ENCODE measurements at regions not wholly inside any gene's neighbourhood (a gene's known extent, or its start where the extent isn't known, plus 50 kb on each side); places are given as distances from the start of the nearest gene placed in this dataset.

DNA sequence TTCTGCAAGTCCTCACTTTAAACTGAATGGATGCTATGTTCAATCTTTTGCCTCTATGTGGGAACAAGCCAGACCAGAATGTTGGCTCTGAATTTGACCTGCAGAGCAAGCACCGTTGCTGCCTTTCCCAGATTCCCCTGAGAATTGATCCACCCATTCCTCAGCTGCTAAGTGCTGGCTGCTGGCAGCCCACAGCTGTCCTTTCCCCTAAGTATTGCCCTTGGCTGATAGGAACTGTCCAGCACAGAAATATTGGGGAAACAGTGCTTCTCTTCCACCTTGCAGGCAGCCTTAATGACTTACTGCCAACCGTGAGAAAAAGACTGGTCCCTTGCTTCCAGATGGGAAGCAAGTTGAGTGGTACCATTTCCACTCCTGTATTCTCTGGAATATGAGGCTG, 475.9 kb downstream of the PDHA2 start:
- no peaks in the 10 kb centered on the region for H4K20me1 ChIP-seq (replicated peaks; ENCODE audit: insufficient read depth)
- Mint-ChIP-seq H3K9me3 (no peaks in the 10 kb centered on the region), H3K36me3 (ENCODE audit: low read depth) (no peaks in the 10 kb centered on the region), H3K27me3 (ENCODE audit: insufficient read depth, low read depth, poor library complexity) (no peaks in the 10 kb centered on the region), H3K4me1 (peaks cover 8% of the 10 kb centered on the region; the same call in 2 of the 3 replicates), H3K27ac (no peak overlapping the region), H3K4me3 (no peak overlapping the region)
- no peaks in the 10 kb centered on the region for H3K79me2 ChIP-seq (replicated peaks; ENCODE audit: insufficient read depth)
- no peaks in the 10 kb centered on the region for H3F3A ChIP-seq (replicated peaks; ENCODE audit: low read depth)
- TF ChIP-seq, protein P1, sequence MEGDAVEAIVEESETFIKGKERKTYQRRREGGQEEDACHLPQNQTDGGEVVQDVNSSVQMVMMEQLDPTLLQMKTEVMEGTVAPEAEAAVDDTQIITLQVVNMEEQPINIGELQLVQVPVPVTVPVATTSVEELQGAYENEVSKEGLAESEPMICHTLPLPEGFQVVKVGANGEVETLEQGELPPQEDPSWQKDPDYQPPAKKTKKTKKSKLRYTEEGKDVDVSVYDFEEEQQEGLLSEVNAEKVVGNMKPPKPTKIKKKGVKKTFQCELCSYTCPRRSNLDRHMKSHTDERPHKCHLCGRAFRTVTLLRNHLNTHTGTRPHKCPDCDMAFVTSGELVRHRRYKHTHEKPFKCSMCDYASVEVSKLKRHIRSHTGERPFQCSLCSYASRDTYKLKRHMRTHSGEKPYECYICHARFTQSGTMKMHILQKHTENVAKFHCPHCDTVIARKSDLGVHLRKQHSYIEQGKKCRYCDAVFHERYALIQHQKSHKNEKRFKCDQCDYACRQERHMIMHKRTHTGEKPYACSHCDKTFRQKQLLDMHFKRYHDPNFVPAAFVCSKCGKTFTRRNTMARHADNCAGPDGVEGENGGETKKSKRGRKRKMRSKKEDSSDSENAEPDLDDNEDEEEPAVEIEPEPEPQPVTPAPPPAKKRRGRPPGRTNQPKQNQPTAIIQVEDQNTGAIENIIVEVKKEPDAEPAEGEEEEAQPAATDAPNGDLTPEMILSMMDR (conservative IDR thresholded peaks at IDR 0.05; ENCODE audit: low read depth in 2 of 2): no peak
- TF ChIP-seq NANOG (IDR thresholded peaks at IDR 0.05; ENCODE audit: borderline replicate concordance): no peak
- TF ChIP-seq, protein P2, sequence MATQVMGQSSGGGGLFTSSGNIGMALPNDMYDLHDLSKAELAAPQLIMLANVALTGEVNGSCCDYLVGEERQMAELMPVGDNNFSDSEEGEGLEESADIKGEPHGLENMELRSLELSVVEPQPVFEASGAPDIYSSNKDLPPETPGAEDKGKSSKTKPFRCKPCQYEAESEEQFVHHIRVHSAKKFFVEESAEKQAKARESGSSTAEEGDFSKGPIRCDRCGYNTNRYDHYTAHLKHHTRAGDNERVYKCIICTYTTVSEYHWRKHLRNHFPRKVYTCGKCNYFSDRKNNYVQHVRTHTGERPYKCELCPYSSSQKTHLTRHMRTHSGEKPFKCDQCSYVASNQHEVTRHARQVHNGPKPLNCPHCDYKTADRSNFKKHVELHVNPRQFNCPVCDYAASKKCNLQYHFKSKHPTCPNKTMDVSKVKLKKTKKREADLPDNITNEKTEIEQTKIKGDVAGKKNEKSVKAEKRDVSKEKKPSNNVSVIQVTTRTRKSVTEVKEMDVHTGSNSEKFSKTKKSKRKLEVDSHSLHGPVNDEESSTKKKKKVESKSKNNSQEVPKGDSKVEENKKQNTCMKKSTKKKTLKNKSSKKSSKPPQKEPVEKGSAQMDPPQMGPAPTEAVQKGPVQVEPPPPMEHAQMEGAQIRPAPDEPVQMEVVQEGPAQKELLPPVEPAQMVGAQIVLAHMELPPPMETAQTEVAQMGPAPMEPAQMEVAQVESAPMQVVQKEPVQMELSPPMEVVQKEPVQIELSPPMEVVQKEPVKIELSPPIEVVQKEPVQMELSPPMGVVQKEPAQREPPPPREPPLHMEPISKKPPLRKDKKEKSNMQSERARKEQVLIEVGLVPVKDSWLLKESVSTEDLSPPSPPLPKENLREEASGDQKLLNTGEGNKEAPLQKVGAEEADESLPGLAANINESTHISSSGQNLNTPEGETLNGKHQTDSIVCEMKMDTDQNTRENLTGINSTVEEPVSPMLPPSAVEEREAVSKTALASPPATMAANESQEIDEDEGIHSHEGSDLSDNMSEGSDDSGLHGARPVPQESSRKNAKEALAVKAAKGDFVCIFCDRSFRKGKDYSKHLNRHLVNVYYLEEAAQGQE (IDR thresholded peaks at IDR 0.05; ENCODE audit: unreplicated experiment): peak; percentile 63
- no peaks in the 10 kb centered on the region for H3K4me1 ChIP-seq (ENCODE audit: insufficient read depth)
- peak overlapping the region; percentile 72; the same call in 1 of the 2 replicates for H2AFZ ChIP-seq
- no peaks in the 10 kb centered on the region for H3K27me3 ChIP-seq (ENCODE audit: insufficient read depth)
- no peak overlapping the region for H3K4me3 ChIP-seq
- H3K27ac ChIP-seq (ENCODE audit: low read depth): no peak overlapping the region
- no peaks in the 10 kb centered on the region for H3K36me3 ChIP-seq (ENCODE audit: insufficient read depth)
- no peaks in the 10 kb centered on the region for H3K9me2 ChIP-seq (ENCODE audit: insufficient read depth)
- no peak for ATAC-seq
- DNase-seq (ENCODE audit: low spot score): no peak
- no peak overlapping the region for H3K4me2 ChIP-seq

DNA sequence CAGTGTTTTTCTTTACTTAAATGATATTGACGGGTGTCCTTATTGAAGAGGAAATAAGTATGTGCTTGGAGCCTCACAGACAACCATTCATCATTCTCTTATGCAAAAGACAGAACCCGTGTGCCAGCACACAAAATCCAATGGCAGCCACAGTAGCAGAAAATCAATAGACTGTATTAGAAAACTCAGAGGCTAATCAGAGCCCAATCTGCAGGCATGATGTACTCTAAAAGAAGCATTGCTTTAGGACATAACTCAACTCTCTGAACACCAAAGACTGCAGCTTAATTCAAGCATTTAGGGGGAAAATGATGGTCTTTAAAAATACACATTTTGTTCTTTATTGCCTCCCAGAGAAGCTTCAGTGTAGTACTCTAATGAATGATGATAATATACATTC, 476.9 kb downstream of the PDHA2 start:
- peaks cover 8% of the 10 kb centered on the region; the same call in 2 of the 3 replicates for H3K4me1 Mint-ChIP-seq
- no peaks in the 10 kb centered on the region for H3K36me3 ChIP-seq (ENCODE audit: insufficient read depth)
- no peaks in the 10 kb centered on the region for H3K9me2 ChIP-seq (ENCODE audit: insufficient read depth)
- ATAC-seq: no peak
- no peaks in the 10 kb centered on the region for H3K9me3 Mint-ChIP-seq
- no peaks in the 10 kb centered on the region for H3K79me2 ChIP-seq (replicated peaks; ENCODE audit: insufficient read depth)
- DNase-seq (ENCODE audit: low spot score): no peak
- H2AFZ ChIP-seq: peak overlapping the region; percentile 8; the same call in 1 of the 2 replicates
- no peak overlapping the region for H3K4me2 ChIP-seq
- H3F3A ChIP-seq (replicated peaks; ENCODE audit: low read depth): no peaks in the 10 kb centered on the region
- H4K20me1 ChIP-seq (replicated peaks; ENCODE audit: insufficient read depth): no peaks in the 10 kb centered on the region
- H3K36me3 Mint-ChIP-seq (ENCODE audit: low read depth): no peaks in the 10 kb centered on the region
- no peak overlapping the region for H3K27ac ChIP-seq (ENCODE audit: low read depth)
- H3K27me3 Mint-ChIP-seq (ENCODE audit: insufficient read depth, low read depth, poor library complexity): no peaks in the 10 kb centered on the region
- no peak overlapping the region for H3K4me3 ChIP-seq
- no peaks in the 10 kb centered on the region for H3K4me1 ChIP-seq (ENCODE audit: insufficient read depth)
- no peaks in the 10 kb centered on the region for H3K27me3 ChIP-seq (ENCODE audit: insufficient read depth)
- H3K4me3 Mint-ChIP-seq: no peak overlapping the region
- no peak overlapping the region for H3K27ac Mint-ChIP-seq
- no peak for TF ChIP-seq POLR2AphosphoS5 (IDR thresholded peaks at IDR 0.05; ENCODE audit: low read depth)
- TF ChIP-seq, protein P2 (IDR thresholded peaks at IDR 0.05; ENCODE audit: unreplicated experiment): no peak
- TF ChIP-seq, protein P3, sequence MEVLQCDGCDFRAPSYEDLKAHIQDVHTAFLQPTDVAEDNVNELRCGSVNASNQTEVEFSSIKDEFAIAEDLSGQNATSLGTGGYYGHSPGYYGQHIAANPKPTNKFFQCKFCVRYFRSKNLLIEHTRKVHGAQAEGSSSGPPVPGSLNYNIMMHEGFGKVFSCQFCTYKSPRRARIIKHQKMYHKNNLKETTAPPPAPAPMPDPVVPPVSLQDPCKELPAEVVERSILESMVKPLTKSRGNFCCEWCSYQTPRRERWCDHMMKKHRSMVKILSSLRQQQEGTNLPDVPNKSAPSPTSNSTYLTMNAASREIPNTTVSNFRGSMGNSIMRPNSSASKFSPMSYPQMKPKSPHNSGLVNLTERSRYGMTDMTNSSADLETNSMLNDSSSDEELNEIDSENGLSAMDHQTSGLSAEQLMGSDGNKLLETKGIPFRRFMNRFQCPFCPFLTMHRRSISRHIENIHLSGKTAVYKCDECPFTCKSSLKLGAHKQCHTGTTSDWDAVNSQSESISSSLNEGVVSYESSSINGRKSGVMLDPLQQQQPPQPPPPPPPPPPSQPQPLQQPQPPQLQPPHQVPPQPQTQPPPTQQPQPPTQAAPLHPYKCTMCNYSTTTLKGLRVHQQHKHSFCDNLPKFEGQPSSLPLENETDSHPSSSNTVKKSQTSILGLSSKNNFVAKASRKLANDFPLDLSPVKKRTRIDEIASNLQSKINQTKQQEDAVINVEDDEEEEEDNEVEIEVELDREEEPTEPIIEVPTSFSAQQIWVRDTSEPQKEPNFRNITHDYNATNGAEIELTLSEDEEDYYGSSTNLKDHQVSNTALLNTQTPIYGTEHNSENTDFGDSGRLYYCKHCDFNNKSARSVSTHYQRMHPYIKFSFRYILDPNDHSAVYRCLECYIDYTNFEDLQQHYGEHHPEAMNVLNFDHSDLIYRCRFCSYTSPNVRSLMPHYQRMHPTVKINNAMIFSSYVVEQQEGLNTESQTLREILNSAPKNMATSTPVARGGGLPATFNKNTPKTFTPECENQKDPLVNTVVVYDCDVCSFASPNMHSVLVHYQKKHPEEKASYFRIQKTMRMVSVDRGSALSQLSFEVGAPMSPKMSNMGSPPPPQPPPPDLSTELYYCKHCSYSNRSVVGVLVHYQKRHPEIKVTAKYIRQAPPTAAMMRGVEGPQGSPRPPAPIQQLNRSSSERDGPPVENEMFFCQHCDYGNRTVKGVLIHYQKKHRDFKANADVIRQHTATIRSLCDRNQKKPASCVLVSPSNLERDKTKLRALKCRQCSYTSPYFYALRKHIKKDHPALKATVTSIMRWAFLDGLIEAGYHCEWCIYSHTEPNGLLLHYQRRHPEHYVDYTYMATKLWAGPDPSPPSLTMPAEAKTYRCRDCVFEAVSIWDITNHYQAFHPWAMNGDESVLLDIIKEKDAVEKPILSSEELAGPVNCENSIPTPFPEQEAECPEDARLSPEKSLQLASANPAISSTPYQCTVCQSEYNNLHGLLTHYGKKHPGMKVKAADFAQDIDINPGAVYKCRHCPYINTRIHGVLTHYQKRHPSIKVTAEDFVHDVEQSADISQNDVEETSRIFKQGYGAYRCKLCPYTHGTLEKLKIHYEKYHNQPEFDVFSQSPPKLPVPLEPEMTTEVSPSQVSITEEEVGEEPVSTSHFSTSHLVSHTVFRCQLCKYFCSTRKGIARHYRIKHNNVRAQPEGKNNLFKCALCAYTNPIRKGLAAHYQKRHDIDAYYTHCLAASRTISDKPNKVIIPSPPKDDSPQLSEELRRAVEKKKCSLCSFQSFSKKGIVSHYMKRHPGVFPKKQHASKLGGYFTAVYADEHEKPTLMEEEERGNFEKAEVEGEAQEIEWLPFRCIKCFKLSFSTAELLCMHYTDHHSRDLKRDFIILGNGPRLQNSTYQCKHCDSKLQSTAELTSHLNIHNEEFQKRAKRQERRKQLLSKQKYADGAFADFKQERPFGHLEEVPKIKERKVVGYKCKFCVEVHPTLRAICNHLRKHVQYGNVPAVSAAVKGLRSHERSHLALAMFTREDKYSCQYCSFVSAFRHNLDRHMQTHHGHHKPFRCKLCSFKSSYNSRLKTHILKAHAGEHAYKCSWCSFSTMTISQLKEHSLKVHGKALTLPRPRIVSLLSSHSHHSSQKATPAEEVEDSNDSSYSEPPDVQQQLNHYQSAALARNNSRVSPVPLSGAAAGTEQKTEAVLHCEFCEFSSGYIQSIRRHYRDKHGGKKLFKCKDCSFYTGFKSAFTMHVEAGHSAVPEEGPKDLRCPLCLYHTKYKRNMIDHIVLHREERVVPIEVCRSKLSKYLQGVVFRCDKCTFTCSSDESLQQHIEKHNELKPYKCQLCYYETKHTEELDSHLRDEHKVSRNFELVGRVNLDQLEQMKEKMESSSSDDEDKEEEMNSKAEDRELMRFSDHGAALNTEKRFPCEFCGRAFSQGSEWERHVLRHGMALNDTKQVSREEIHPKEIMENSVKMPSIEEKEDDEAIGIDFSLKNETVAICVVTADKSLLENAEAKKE (CRISPR knock-in tag; IDR thresholded peaks at IDR 0.05): no peak

All from GM23338 (cell line).